ENCODE measurements at regions not wholly inside any gene's neighbourhood (a gene's known extent, or its start where the extent isn't known, plus 50 kb on each side); places are given as distances from the start of the nearest gene placed in this dataset.

GRCh38 chr9:111212874-111213273, 117.2 kb downstream of the OR2K2 start:
- FAIRE-seq (no peak), DNase-seq (ENCODE audit: insufficient read length, low spot score) (no peak)
- no peak for TF ChIP-seq POLR2AphosphoS5 (IDR thresholded peaks at IDR 0.05; ENCODE audit: low read depth, low read length)
- no peak for TF ChIP-seq POLR2A (IDR thresholded peaks at IDR 0.05; ENCODE audit: low read depth, low read length)
- TF ChIP-seq POU2F2 (IDR thresholded peaks at IDR 0.05; ENCODE audit: low read depth, low read length) = no peak
- TF ChIP-seq PAX5 (IDR thresholded peaks at IDR 0.05; ENCODE audit: insufficient read depth, low read length, severe bottlenecking) = no peak
- no peak for TF ChIP-seq TAF1 (IDR thresholded peaks at IDR 0.05; ENCODE audit: low read depth, low read length)
- TF ChIP-seq SPI1 (IDR thresholded peaks at IDR 0.05; ENCODE audit: low read depth, low read length) = no peak

- no peak for DNase-seq (ENCODE audit: insufficient read length, low spot score)
- FAIRE-seq = no peak
- TF ChIP-seq POLR2A (IDR thresholded peaks at IDR 0.05; ENCODE audit: low read depth, low read length) (no peak), PAX5 (IDR thresholded peaks at IDR 0.05; ENCODE audit: insufficient read depth, low read length, severe bottlenecking) (no peak), TAF1 (IDR thresholded peaks at IDR 0.05; ENCODE audit: low read depth, low read length) (no peak), POU2F2 (IDR thresholded peaks at IDR 0.05; ENCODE audit: low read depth, low read length) (no peak), POLR2AphosphoS5 (IDR thresholded peaks at IDR 0.05; ENCODE audit: low read depth, low read length) (no peak), SPI1 (IDR thresholded peaks at IDR 0.05; ENCODE audit: low read depth, low read length) (no peak)
These were observed 131.1 kb downstream of the OR2K2 start for GRCh38 chr9:111198936-111199335.

- DNase-seq (ENCODE audit: insufficient read length, low spot score) (no peak), FAIRE-seq (no peak)
- TF ChIP-seq TAF1 (IDR thresholded peaks at IDR 0.05; ENCODE audit: low read depth, low read length) = no peak
- TF ChIP-seq PAX5 (IDR thresholded peaks at IDR 0.05; ENCODE audit: insufficient read depth, low read length, severe bottlenecking) = no peak
- TF ChIP-seq POLR2A (IDR thresholded peaks at IDR 0.05; ENCODE audit: low read depth, low read length) = no peak
- TF ChIP-seq POLR2AphosphoS5 (IDR thresholded peaks at IDR 0.05; ENCODE audit: low read depth, low read length) = no peak
- no peak for TF ChIP-seq SPI1 (IDR thresholded peaks at IDR 0.05; ENCODE audit: low read depth, low read length)
- TF ChIP-seq POU2F2 (IDR thresholded peaks at IDR 0.05; ENCODE audit: low read depth, low read length) = no peak
These were observed 132.8 kb downstream of the OR2K2 start for GRCh38 chr9:111197256-111197655.

GRCh38 chr9:111195766-111196165, 134.3 kb downstream of the OR2K2 start:
- no peak for FAIRE-seq
- DNase-seq (ENCODE audit: insufficient read length, low spot score) = no peak
- TF ChIP-seq TAF1 (IDR thresholded peaks at IDR 0.05; ENCODE audit: low read depth, low read length) (no peak), PAX5 (IDR thresholded peaks at IDR 0.05; ENCODE audit: insufficient read depth, low read length, severe bottlenecking) (no peak), SPI1 (IDR thresholded peaks at IDR 0.05; ENCODE audit: low read depth, low read length) (no peak), POU2F2 (IDR thresholded peaks at IDR 0.05; ENCODE audit: low read depth, low read length) (no peak), POLR2A (IDR thresholded peaks at IDR 0.05; ENCODE audit: low read depth, low read length) (no peak), POLR2AphosphoS5 (IDR thresholded peaks at IDR 0.05; ENCODE audit: low read depth, low read length) (no peak)

- FAIRE-seq = no peak
These were observed 136.9 kb downstream of the OR2K2 start for GRCh38 chr9:111193095-111193494.

GRCh38 chr9:111192650-111193049, 137.4 kb downstream of the OR2K2 start:
- DNase-seq (ENCODE audit: insufficient read length, low spot score) (no peak), FAIRE-seq (no peak)
- no peak for TF ChIP-seq POLR2AphosphoS5 (IDR thresholded peaks at IDR 0.05; ENCODE audit: low read depth, low read length)
- TF ChIP-seq POU2F2 (IDR thresholded peaks at IDR 0.05; ENCODE audit: low read depth, low read length) = no peak
- no peak for TF ChIP-seq PAX5 (IDR thresholded peaks at IDR 0.05; ENCODE audit: insufficient read depth, low read length, severe bottlenecking)
- TF ChIP-seq SPI1 (IDR thresholded peaks at IDR 0.05; ENCODE audit: low read depth, low read length) = no peak
- TF ChIP-seq POLR2A (IDR thresholded peaks at IDR 0.05; ENCODE audit: low read depth, low read length) = no peak
- no peak for TF ChIP-seq TAF1 (IDR thresholded peaks at IDR 0.05; ENCODE audit: low read depth, low read length)

More at GRCh38 chr9:111193095-111193494, 136.9 kb downstream of the OR2K2 start:
- no peak for DNase-seq (ENCODE audit: insufficient read length, low spot score)
- no peak for TF ChIP-seq POLR2AphosphoS5 (IDR thresholded peaks at IDR 0.05; ENCODE audit: low read depth, low read length)
- no peak for TF ChIP-seq SPI1 (IDR thresholded peaks at IDR 0.05; ENCODE audit: low read depth, low read length)
- no peak for TF ChIP-seq POLR2A (IDR thresholded peaks at IDR 0.05; ENCODE audit: low read depth, low read length)
- no peak for TF ChIP-seq POU2F2 (IDR thresholded peaks at IDR 0.05; ENCODE audit: low read depth, low read length)
- TF ChIP-seq TAF1 (IDR thresholded peaks at IDR 0.05; ENCODE audit: low read depth, low read length) = no peak
- TF ChIP-seq PAX5 (IDR thresholded peaks at IDR 0.05; ENCODE audit: insufficient read depth, low read length, severe bottlenecking) = no peak

GRCh38 chr9:111190347-111190746, 139.7 kb downstream of the OR2K2 start:
- no peak for DNase-seq (ENCODE audit: insufficient read length, low spot score)
- no peak for FAIRE-seq
- TF ChIP-seq PAX5 (IDR thresholded peaks at IDR 0.05; ENCODE audit: insufficient read depth, low read length, severe bottlenecking) (no peak), SPI1 (IDR thresholded peaks at IDR 0.05; ENCODE audit: low read depth, low read length) (no peak), POLR2A (IDR thresholded peaks at IDR 0.05; ENCODE audit: low read depth, low read length) (no peak), TAF1 (IDR thresholded peaks at IDR 0.05; ENCODE audit: low read depth, low read length) (no peak), POLR2AphosphoS5 (IDR thresholded peaks at IDR 0.05; ENCODE audit: low read depth, low read length) (no peak), POU2F2 (IDR thresholded peaks at IDR 0.05; ENCODE audit: low read depth, low read length) (no peak)

GRCh38 chr9:111187376-111187775, 142.6 kb downstream of the OR2K2 start:
- no peak for DNase-seq (ENCODE audit: insufficient read length, low spot score)
- FAIRE-seq = no peak
- TF ChIP-seq PAX5 (IDR thresholded peaks at IDR 0.05; ENCODE audit: insufficient read depth, low read length, severe bottlenecking) (no peak), TAF1 (IDR thresholded peaks at IDR 0.05; ENCODE audit: low read depth, low read length) (no peak), POLR2A (IDR thresholded peaks at IDR 0.05; ENCODE audit: low read depth, low read length) (no peak), POU2F2 (IDR thresholded peaks at IDR 0.05; ENCODE audit: low read depth, low read length) (no peak), POLR2AphosphoS5 (IDR thresholded peaks at IDR 0.05; ENCODE audit: low read depth, low read length) (no peak), SPI1 (IDR thresholded peaks at IDR 0.05; ENCODE audit: low read depth, low read length) (no peak)

GRCh38 chr9:111186021-111186530, 143.9 kb downstream of the OR2K2 start:
- no peak for DNase-seq (ENCODE audit: insufficient read length, low spot score)
- FAIRE-seq = no peak
- TF ChIP-seq POLR2A (IDR thresholded peaks at IDR 0.05; ENCODE audit: low read depth, low read length) = no peak
- TF ChIP-seq TAF1 (IDR thresholded peaks at IDR 0.05; ENCODE audit: low read depth, low read length) = no peak

GRCh38 chr9:111180811-111181210, 142.5 kb upstream of the LPAR1 start:
- TF ChIP-seq POLR2A (IDR thresholded peaks at IDR 0.05; ENCODE audit: low read depth, low read length) (no peak), TAF1 (IDR thresholded peaks at IDR 0.05; ENCODE audit: low read depth, low read length) (no peak), PAX5 (IDR thresholded peaks at IDR 0.05; ENCODE audit: insufficient read depth, low read length, severe bottlenecking) (no peak), SPI1 (IDR thresholded peaks at IDR 0.05; ENCODE audit: low read depth, low read length) (no peak), POU2F2 (IDR thresholded peaks at IDR 0.05; ENCODE audit: low read depth, low read length) (no peak), POLR2AphosphoS5 (IDR thresholded peaks at IDR 0.05; ENCODE audit: low read depth, low read length) (no peak)
- DNase-seq (ENCODE audit: insufficient read length, low spot score) (no peak), FAIRE-seq (no peak)

Data from GM12891 (cell line).